GM19351 (cell line): ENCODE measurements at regions not wholly inside any gene's neighbourhood (a gene's known extent, or its start where the extent isn't known, plus 50 kb on each side); places are given as distances from the start of the nearest gene placed in this dataset.
"Not testable (repeated sequence)": the region's sequence is repeated elsewhere in the genome, so short reads cannot be mapped to it uniquely, and the experiment has no call there.

Experiments used
- ATAC-seq: cut with Tn5 transposase; IDR thresholded peaks from one replicate; pipeline ENCODE4 v1.9.1; 2021; ENCODE audit warnings: mild to moderate bottlenecking, moderate library complexity; ENCODE audit not compliant: unreplicated experiment

GRCh38 chr7:24127930-24128329 is 156.1 kb upstream of the NPY start:
- no peak for ATAC-seq

- no peak for ATAC-seq
These were observed 154.4 kb upstream of the NPY start for GRCh38 chr7:24129597-24129996.

- no peak for ATAC-seq
These were observed 153.4 kb upstream of the NPY start for GRCh38 chr7:24130631-24131030.

- peak; percentile 31 for ATAC-seq
These were observed 150.3 kb upstream of the NPY start for GRCh38 chr7:24133691-24134090.

GRCh38 chr7:24134535-24134934 is 149.5 kb upstream of the NPY start:
- no peak for ATAC-seq

GRCh38 chr7:24135003-24135817 is 148.8 kb upstream of the NPY start:
- peak; percentile 75 for ATAC-seq

GRCh38 chr7:24137338-24137737 is 146.7 kb upstream of the NPY start:
- ATAC-seq: no peak

- ATAC-seq: no peak
These were observed 145.6 kb upstream of the NPY start for GRCh38 chr7:24138343-24138742.

GRCh38 chr7:24140001-24140400 is 144.0 kb upstream of the NPY start:
- ATAC-seq: no peak

GRCh38 chr7:24141874-24142509 is 142.0 kb upstream of the NPY start:
- ATAC-seq: no peak

- ATAC-seq: no peak
These were observed 140.4 kb upstream of the NPY start for GRCh38 chr7:24143547-24143946.

GRCh38 chr7:24151944-24152343 is 132.0 kb upstream of the NPY start:
- ATAC-seq: no peak

GRCh38 chr7:24152356-24152755 is 131.6 kb upstream of the NPY start:
- ATAC-seq: no peak

- ATAC-seq: no peak
These were observed 131.0 kb upstream of the NPY start for GRCh38 chr7:24152877-24153472.

- ATAC-seq: no peak
These were observed 126.3 kb upstream of the NPY start for GRCh38 chr7:24157666-24158065.

- ATAC-seq: no peak
These were observed 125.0 kb upstream of the NPY start for GRCh38 chr7:24158975-24159374.

- no peak for ATAC-seq
These were observed 119.6 kb upstream of the NPY start for GRCh38 chr7:24164401-24164800.

- no peak for ATAC-seq
These were observed 114.8 kb upstream of the NPY start for GRCh38 chr7:24169077-24169624.

- not testable (repeated sequence) for ATAC-seq
These were observed 112.0 kb upstream of the NPY start for GRCh38 chr7:24171951-24172350.

GRCh38 chr7:24172856-24173255 is 111.1 kb upstream of the NPY start:
- ATAC-seq: no peak

GRCh38 chr7:24175603-24176002 is 108.4 kb upstream of the NPY start:
- ATAC-seq: no peak
